ENCODE measurements at regions not wholly inside any gene's neighbourhood (a gene's known extent, or its start where the extent isn't known, plus 50 kb on each side); places are given as distances from the start of the nearest gene placed in this dataset.

DNA sequence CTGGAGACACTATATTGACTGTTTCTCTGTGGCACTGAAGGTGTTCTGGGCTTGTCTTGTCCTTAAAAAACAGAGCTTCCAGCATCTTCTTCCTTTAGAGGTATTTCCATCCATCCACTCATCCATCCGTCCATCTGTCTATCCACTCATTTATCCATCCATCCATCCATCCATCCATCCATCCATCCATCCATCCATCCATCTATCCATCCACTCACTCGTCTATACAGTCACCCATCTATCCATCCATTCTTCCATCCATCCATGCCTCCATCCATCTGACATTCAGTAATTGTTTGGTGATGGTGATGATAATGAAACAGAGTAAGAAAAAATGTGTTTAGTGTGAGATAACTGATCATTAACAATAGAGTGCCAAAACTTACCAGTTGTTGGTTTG, 334.8 kb downstream of the NSG2 start:
- H3K4me3 ChIP-seq (ENCODE audit: low read depth, low read length) = no peak overlapping the region
- TF ChIP-seq MYC (IDR thresholded peaks at IDR 0.05; ENCODE audit: low read depth, low read length) = no peak
- TF ChIP-seq POLR2A (IDR thresholded peaks at IDR 0.05; ENCODE audit: extremely low read depth, insufficient read length) = no peak
- TF ChIP-seq, protein P1, sequence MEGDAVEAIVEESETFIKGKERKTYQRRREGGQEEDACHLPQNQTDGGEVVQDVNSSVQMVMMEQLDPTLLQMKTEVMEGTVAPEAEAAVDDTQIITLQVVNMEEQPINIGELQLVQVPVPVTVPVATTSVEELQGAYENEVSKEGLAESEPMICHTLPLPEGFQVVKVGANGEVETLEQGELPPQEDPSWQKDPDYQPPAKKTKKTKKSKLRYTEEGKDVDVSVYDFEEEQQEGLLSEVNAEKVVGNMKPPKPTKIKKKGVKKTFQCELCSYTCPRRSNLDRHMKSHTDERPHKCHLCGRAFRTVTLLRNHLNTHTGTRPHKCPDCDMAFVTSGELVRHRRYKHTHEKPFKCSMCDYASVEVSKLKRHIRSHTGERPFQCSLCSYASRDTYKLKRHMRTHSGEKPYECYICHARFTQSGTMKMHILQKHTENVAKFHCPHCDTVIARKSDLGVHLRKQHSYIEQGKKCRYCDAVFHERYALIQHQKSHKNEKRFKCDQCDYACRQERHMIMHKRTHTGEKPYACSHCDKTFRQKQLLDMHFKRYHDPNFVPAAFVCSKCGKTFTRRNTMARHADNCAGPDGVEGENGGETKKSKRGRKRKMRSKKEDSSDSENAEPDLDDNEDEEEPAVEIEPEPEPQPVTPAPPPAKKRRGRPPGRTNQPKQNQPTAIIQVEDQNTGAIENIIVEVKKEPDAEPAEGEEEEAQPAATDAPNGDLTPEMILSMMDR (IDR thresholded peaks at IDR 0.05; ENCODE audit: low read depth, low read length) = no peak
- TF ChIP-seq, protein P2, sequence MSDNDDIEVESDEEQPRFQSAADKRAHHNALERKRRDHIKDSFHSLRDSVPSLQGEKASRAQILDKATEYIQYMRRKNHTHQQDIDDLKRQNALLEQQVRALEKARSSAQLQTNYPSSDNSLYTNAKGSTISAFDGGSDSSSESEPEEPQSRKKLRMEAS (IDR thresholded peaks at IDR 0.05; ENCODE audit: low read depth, low read length) = no peak
- no peak for DNase-seq (ENCODE audit: low read depth)

DNA sequence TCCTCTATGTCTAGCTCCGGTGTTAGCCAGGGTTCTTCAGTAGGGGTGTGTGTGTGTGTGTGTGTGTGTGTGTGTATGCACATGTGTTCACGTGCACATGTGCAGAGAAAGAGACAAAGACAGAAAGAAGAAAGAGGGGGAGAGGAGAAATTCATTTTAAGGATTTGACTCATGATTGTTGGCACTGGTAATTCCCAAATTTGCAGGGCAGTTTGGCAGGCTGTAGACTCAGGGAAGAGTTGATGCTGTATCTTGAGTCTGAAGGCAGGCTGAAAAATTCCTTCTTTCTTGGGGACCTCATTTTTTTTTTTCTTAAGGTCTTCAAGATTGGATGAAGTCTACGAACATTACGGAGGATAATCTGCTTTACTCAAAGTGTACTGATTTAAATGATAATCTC, 335.7 kb downstream of the NSG2 start:
- no peak overlapping the region for H3K4me3 ChIP-seq (ENCODE audit: low read depth, low read length)
- TF ChIP-seq, protein P1 (IDR thresholded peaks at IDR 0.05; ENCODE audit: low read depth, low read length) = no peak
- TF ChIP-seq MYC (IDR thresholded peaks at IDR 0.05; ENCODE audit: low read depth, low read length) (no peak), POLR2A (IDR thresholded peaks at IDR 0.05; ENCODE audit: extremely low read depth, insufficient read length) (no peak)
- no peak for DNase-seq (ENCODE audit: low read depth)

DNA sequence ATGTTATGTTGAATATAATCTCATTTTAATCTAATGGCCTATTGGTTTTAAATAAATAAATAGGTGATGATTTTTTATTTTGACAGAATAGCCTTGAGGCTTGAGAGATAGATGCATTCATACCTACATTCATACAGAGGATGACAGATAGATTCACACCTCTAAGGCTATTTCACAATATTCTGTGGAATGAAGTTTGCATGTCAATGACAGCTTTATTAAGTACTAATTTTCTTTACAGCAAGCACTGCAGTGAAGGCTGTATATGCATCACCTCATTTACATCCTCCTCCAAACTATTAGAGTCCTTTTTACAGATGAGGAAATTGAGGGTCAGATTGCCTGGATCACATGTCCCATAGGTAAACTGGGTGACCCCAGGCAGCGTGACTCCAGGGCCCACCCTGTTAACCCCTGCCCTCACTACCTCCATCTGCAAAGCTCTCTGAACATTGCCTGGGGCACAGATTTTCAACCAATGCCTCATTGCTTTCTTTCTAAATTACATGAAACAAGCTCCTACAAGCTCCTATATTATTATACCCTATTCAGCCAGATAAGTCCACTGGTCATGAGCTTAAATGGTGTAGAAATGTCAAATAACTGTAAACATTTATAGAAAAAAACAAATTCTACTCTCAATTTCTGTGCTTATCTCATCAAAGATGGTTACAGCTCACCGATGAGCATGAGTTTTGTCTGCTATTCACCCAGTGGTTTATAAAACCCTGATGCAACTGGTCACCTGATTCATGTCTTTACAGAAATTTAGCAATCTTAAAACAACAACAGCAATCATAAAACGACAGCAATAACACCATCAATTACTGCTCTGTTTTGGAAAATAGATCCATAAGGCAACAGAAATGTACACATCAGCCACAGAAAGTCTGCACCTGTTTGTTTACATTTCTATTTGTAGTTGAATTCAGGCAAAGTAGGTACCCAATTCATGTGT, 338.0 kb downstream of the NSG2 start:
- TF ChIP-seq POLR2A (IDR thresholded peaks at IDR 0.05; ENCODE audit: extremely low read depth, insufficient read length) = no peak
- no peak for DNase-seq (ENCODE audit: low read depth)
- no peak overlapping the region for H3K4me3 ChIP-seq (ENCODE audit: low read depth, low read length)

DNA sequence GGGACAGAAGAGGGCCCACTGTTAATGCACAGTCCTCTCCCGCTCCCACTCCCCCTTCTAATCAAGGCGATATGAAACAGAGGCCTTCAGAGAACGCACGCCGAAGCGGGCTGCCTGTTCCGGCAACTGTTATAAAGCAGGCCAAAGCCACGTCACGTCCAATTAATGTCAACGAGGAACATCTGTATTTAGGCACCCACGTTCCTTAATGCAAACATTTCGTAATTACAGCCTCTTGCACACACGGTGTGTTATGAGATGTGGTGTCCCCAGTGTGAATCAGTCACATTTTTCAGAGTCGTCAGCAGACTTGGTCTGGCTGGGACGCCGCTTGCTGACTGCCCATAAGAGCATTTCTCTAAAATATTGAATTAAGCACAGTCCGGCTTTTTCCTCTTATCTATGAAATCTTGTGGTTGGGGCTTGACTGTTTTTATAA, 339.0 kb downstream of the NSG2 start:
- H3K4me3 ChIP-seq (ENCODE audit: low read depth, low read length) = no peak overlapping the region
- DNase-seq (ENCODE audit: low read depth) = peak; percentile 48
- TF ChIP-seq, protein P2 (IDR thresholded peaks at IDR 0.05; ENCODE audit: low read depth, low read length) = no peak
- TF ChIP-seq, protein P1 (IDR thresholded peaks at IDR 0.05; ENCODE audit: low read depth, low read length) = no peak
- TF ChIP-seq POLR2A (IDR thresholded peaks at IDR 0.05; ENCODE audit: extremely low read depth, insufficient read length) (no peak), MYC (IDR thresholded peaks at IDR 0.05; ENCODE audit: low read depth, low read length) (no peak)

DNA sequence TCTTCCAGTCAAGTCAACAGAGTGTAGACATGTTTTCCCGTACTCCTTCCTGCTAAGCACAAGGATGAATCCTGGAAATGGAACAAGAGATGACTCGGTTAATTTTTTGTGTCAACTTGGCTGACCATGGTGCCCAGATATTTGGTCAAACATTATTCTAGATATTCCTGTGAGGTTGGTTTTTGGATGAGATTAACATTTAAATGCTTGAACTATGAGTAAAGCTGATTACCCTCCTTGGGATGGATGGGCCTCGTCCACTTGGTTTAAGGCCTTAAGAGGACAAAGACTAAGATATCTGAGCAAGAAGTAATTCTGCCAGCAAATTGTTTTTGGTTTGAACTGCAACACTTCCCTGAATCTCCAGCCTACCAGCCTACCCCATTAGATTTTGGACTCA, 338.1 kb upstream of the MSX2 start:
- TF ChIP-seq, protein P1 (IDR thresholded peaks at IDR 0.05; ENCODE audit: low read depth, low read length) = no peak
- TF ChIP-seq, protein P2 (IDR thresholded peaks at IDR 0.05; ENCODE audit: low read depth, low read length) = no peak
- no peak for TF ChIP-seq MYC (IDR thresholded peaks at IDR 0.05; ENCODE audit: low read depth, low read length)
- no peak for TF ChIP-seq POLR2A (IDR thresholded peaks at IDR 0.05; ENCODE audit: extremely low read depth, insufficient read length)
- no peak for DNase-seq (ENCODE audit: low read depth)
- no peak overlapping the region for H3K4me3 ChIP-seq (ENCODE audit: low read depth, low read length)

DNA sequence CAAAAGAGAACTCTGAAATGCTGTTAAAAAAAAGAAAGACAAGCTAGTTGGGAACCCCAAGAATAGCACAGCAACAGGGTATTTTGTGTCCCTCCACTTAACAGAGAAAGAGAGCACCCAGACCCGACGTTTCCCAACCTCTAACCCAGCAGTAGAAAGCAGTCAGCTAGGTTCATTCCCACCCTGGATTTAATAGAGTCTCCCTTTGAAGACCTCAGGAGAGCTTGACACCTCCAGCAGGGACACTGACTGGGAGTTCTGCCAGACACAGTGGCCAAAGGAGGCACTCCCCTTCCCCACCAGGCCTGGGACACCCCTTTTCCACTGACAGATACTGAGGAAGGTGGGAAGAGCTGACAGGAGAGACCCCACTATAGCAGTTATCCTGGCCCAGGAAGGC, 337.5 kb upstream of the MSX2 start:
- no peak for DNase-seq (ENCODE audit: low read depth)
- TF ChIP-seq, protein P2 (IDR thresholded peaks at IDR 0.05; ENCODE audit: low read depth, low read length) = no peak
- TF ChIP-seq, protein P1 (IDR thresholded peaks at IDR 0.05; ENCODE audit: low read depth, low read length) = no peak
- TF ChIP-seq MYC (IDR thresholded peaks at IDR 0.05; ENCODE audit: low read depth, low read length) = no peak
- TF ChIP-seq POLR2A (IDR thresholded peaks at IDR 0.05; ENCODE audit: extremely low read depth, insufficient read length) = no peak
- H3K4me3 ChIP-seq (ENCODE audit: low read depth, low read length) = no peak overlapping the region
